ENCODE measurements at regions not wholly inside any gene's neighbourhood (a gene's known extent, or its start where the extent isn't known, plus 50 kb on each side); places are given as distances from the start of the nearest gene placed in this dataset.

DNA sequence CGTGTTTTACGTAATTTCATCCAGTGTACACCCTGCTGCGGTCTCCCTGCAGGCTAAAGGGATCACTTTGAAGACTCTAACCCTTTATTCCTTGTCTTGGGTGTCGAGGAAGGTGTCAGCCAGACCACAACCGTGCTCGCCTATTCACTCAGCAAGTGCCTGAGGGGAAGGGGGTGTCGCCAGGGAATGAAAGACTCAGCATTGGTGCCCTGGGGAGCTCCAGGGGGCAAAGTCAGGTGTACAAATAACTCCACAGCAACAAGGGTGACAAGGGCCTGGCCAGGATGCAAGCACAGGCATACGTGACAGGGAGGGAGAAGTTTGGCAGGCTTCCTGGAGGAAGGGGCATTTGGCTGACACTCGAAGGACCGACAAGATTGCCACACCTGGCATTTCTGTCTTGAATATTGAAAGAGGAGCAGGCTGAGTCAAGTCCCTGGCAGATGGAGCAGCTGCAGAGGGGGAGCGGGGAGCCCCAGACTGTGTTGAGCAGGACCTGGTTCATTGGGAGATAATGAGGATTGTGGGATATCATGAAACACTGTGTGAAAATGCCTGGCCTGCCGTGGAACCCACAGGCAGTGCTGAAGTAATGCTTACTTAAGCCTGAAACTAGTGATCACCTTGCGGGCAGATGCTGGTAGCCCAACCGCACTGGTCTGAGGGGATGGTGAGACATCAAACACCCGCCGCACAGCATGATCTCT lies 93.9 kb downstream of the RHOB start:
- no peak for DNase-seq

DNA sequence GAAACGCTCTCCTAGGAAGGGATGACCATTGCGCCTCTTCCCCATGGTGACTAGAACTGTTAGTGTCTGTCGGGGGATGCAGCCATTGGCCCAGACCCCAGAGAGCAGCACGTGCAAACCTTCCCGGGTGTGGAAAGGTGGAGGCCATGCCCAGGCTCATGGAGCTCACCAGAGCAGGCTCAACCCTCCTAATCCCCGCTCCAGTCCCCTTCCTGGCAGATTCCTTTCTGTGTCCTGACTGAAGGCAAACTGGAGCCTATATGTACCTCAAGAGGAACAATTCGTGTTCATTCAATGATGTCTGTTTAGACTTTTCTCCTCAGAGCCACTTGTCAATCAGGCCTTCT lies 94.4 kb downstream of the RHOB start:
- DNase-seq = no peak

DNA sequence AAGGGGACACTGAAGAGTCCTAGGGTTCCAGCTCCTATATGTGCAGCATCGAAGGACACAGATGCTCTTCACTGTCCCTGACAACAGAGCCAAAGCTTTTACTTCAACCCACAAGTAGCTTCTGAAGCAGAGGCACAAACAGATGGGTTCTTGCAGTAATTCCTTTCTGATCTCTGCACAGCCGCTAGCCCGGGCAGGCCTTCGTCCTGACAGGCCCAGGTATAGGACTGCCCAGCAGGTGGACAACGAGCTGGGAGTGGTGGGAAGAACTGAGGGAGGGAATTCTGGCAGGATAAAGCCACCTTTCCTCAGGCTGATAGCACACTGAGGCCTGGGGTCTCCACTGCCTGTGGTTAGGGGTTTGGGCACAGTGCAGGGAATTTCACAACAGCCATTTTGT lies 94.8 kb downstream of the RHOB start:
- DNase-seq = no peak

DNA sequence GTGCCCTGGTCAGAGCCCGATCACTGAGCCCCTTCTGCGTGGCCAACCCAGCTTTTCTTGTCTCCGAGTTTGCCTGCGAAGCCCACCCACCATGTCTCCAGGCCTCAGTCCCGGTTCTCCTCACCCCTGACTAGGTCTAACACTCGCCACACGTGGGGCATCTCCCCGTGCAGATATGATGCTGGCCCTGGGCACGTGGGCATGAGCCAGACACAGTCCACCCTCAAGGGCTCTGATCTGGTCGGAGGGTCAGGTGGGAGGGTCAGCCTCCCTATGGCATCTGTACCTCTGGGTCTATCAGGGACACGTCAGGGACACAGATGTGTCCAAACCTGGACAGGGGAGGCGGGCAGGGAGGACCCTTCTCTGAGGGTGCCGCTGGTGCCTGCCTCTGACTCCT lies 95.4 kb downstream of the RHOB start:
- DNase-seq = no peak

DNA sequence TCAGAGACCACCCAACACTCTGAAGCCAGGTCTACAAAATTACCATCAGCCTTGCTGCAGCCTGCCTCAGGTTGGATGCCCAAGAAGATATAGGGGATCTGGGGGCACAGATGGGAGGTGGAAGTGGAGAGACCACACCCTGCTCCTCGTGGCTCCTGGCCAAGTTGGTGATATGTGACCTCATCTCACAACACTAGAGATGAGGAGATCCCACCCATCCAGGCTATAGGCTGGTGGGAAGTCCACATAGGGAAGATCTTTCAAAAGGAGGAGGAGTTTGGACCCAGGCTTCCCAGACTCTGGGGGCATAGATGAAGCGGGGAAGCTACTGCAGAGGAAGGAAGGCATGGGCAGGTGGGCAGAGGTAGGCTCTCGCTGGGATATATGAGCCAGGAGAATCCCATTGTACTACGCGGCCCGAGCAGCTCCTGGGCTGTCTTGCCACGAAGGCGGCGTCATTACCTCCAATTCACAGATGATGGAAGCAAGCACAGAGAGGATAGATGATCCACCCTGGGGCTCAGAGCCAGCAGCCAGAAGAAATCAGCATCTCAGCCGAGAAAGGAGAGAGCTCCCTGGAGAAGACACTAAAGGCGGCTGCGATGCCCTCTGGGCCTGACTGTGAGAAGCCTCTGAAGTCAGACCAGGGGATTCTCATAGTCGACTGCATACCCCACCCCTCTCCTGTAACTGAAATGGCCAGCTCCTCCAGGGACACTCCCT lies 96.0 kb downstream of the RHOB start:
- no peak for DNase-seq

DNA sequence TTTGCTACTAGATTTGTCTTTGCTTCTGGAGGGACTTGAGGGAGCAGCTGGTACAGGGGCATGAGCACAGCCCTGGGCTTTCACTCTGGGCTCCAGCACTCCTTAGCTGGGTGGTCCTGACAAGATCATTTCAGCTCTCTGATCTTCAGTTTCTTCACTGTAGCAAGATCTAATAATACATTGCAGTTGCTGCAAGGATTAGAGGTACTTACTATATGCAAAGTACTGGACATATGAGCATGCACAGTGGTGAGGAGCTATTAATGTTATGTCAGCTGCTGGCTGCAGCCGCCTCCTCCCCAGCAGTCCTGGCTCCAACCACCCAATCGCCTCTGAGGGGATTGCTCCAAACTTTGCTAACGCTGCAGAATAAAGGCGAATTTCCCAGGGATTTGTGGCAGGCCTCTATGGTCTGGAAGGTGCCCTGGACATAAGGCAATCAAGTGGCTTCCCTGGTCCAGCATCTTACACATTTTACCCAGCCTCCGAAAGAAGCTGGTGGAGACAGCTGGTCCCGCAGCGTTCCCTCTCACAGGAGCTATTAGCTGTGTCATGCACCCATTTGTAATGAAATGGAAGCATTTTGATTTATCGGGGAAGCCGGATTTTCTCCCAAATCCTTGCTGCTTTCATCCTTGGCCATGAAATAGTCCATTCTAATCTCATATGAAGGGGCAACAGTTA lies 96.7 kb downstream of the RHOB start:
- no peak for DNase-seq

DNA sequence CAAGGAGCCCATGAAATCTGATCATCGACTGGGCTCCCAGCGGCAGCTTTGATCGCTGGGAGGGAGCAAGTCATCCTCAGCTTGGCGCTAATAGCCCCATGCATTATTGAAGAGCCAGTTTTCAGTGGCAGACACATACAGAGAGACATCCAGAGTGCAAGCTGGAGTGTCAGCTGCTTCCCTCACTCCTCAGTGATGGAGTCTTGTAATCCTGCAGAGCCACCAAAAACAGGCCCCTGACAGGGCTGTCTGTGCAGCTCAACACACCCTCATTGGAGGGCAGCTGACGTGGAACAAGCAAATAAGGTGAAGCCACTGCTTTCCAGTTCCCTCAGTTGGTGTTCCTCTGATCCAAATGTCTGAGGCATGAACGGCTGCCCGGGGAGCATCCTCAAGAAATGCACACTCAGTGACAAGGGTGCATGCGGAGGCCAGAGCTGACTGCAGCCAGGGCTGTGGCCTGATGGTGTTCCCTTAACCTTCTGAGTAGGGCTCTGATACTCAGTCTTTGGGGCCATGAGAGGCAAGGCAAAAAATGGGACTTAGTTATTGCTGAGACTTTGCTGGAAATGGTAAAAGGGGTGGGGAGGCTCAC lies 97.4 kb downstream of the RHOB start:
- DNase-seq = no peak

DNA sequence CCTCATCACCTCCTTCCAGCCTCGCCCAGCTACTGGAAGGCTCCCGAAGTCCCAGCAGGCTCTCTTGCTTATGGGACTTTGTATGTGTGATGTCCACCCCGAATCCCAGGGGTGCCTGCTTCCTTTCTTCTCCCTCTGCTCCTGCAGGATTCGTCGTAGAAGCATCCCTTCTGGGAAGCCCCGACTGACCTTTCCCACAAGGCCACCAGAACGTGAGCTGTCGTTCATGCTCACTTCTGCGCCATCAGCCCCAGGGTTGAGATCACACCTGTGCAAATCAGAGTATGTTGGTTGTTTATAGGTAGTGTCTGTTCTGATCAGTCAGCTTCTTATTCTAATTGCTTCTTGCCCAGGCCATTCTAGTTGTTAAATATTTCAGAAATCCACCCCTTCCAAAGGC lies 101.8 kb downstream of the HS1BP3 start:
- no peak for DNase-seq

DNA sequence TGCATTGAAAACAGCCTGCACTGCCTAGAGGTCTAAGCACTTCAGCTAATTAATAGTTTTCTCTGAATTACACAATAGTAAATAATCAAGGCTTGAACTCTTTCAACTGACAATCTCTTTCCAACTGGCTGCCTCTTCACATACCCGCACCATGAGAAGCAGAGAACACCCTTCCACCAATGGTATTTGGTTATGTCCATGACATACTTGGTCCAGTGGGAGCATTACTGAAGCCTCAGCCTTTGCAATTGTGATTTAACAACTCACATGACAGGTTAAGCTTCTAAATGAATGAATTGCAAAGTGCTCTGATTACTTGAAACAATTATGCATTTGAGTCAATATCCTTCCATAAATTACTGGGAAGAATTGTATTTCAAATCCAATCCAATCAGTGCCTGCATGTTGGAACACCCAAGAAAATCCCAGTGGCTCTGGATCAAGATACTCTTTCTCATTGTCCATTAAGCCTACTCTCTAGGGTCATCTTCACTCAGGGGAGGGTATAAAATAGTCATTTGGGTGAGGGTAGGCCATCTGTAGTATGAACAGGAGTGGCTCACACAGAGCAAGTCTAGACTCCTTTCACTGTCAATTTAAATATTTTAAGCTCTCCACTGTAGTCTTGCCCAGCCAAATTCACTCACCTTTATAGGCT lies 101.1 kb downstream of the HS1BP3 start:
- DNase-seq = no peak

DNA sequence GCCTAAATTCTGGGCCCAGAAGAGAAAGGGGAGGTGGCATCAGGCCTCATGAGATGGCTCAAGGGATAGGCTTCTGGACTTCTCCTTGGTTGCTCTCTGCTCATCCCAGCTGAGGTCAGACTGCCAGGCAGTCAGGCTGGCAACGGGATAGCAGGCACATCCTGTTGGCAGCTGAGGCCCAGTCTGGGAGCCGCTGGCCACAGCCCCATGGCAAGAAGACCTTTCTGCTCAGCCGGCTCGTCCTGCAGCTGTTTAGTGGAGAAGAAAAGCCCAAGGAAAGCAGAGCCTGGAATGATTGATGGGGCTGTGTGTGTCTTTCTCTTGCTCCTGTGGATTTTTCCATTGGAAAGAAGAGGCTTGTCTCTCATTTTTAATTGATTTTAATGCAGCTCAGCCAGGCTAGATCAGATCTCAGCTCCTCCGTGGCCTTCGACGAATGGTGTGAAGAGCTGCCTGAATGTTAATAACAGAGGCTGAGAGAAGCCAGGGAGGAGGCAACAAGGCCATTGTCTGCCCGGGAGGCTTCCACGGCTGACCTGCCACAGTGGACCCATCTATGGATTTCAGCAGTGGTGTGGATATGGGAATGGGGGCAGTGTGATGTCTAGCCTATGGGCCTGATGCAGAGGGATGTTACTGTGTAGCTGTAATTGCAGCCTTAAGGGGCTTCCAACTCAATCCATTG lies 99.5 kb downstream of the HS1BP3 start:
- no peak for DNase-seq

DNA sequence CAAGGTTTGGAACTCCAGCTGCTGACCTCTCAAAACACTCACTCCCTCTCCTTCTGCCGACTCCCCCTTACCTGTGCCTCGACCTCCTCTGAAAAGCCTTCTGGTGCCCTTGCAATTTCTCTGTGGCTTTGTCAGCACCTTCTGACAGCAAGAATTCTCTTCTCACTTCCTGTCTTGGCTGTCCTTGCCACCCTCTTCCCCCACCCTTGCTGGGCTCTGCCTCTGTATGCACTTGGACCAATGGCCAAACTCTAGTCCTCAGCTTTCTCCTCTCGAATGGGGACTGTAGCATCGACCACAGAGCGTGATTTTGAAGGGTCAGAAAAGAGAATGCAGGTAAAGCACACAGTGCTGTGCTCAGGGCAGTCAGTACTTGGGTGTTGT lies 99.0 kb downstream of the HS1BP3 start:
- DNase-seq = no peak

DNA sequence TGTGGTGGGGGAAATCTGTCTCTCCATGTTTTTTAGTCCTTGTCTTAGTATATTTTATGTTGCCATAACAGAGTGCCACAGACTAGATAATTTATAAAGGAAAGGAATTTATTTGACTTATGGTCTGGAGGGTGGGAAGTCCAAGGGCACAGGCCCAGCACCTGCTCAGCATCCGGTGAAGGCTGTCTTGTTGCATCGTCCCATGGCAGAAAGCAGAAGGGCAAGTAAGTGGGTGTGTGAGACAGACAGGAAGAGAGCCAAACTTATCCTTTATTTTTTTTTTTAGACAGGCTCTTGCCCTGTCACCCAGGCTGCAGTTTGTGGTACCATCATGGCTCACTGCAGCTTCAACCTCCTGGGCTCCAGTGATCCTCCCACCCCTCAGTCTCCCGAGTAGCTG lies 98.1 kb downstream of the HS1BP3 start:
- peak; percentile 30 to 33 (median 31) for DNase-seq

DNA sequence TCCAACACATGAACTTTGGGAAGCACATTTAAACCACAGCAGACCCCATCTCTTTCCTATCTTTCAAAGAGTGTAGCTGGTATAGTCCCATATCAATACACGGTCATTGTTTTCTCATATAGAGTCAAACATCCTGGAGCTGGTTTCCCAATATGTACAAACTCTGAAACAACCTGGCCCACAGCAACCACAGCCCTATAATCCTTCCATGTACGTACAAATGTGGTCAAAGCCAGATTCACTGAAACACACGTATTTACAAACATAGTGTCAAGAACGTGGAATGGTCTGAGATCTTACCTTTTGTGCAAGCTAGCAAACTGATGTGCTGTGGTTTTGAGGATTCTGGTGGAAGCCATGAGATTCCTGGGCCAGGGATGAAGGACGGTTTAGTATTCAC lies 97.3 kb downstream of the HS1BP3 start:
- no peak for DNase-seq

DNA sequence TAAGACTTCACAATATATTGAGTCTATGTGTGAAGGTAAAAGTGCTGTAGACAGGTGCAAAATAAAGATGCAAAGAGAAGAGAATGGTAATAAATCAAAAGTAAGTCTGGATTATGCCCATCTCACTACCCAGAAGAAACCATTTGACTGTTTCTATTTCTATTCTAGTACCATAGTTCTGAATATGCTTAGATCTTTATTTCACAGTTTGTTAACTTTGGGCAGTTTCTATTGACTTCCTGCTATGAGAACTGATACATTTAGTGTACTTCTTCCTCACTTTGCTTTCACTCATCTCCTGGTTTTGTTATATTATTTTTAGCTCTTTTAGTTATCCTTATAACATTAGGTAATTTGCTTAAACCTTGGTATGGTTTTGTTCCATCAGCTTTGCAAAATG lies 94.9 kb downstream of the HS1BP3 start:
- DNase-seq = no peak

DNA sequence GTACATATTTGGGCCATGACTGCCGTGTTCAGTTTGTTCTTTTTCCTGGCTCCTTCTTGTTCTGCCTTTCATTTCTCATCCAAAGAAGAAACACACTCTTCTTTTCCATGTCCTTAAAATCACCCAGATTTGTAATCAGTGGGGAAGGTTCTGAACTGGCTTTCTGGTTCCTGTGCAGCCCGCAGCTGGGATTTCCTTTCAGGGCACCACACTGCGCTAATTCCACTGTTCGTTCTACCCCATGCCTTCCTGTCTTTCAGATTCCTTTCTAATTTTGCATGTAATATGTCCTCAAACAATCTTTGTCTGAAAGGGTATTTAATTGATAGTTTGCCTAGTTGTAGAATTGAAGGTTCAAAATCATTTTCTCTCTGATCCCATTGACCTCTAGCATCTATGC lies 94.1 kb downstream of the HS1BP3 start:
- no peak for DNase-seq

DNA sequence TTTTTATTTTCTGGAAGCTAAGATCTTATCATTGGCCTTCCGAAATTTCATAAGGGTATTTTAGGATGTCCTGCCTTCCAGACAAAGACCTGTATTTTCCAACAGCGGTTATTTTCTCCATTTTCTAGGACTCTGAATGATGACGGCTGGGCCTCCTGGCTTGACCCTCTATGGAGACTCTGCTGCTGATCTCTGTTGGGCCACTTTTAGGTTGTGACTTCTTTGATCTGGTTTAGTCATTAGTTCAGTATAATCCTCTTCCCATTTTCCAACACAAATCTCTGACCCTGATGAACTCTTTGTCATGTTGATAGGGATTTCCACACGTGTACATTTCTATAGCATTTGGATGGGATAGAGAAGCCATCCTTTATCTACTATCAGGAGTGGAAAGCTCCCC lies 93.7 kb downstream of the HS1BP3 start:
- no peak for DNase-seq

DNA sequence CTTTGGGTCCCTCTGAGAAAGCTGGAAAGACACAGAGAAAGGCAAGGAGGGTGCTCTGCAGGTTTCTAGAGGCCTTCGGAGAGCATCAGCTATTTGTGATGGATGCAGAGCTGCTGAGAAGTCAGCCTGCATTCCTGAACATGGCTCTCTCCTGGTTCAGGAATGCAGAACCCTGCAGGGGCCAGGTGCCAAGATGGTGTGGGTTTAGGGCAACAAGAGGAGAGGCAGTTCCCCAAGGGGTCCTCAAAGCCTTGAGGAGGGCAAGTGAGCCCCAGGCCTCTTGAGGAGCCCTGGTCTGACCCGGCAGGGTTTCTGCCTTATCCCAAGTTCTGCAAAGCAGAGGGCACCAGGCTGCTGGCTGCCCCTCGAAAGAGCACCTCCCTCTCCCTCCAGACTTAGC lies 93.3 kb downstream of the HS1BP3 start:
- DNase-seq = no peak

DNA sequence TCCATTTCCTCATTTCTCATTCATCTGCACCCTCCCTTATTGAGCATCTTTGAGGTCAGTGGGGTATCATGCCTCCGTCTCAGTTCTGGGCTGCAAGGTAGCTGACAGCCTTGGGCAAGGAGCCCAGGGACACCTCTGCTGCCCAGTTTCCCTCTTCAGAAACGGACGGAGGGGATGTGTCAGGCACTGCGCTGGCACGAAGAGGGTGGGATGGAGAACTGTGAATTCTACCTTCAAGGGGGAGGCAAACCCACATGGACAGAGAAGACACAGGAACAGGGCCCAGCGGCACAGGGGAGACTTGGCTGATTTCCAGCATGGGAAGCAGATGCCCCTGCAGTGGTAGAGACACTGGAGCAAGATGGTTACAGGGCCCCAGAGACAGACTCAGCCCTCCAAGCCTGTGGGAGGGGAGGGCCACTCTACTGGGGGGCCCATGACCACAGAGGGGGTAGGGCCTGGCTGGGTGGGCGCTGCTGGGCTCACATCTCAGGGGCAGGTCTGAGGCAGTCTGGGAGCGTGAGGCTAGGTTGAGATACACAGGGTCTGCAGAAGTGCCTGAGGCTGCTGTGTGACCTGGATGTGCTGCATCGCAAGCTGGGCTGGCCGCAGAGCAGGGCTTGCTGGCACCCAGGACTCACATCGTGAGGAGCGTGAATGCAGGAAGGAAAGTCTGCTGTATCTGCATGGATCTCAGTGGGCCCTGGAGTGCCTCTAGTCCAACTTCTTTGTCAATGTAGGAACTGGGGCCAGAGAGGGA lies 92.3 kb downstream of the HS1BP3 start:
- no peak for DNase-seq

DNA sequence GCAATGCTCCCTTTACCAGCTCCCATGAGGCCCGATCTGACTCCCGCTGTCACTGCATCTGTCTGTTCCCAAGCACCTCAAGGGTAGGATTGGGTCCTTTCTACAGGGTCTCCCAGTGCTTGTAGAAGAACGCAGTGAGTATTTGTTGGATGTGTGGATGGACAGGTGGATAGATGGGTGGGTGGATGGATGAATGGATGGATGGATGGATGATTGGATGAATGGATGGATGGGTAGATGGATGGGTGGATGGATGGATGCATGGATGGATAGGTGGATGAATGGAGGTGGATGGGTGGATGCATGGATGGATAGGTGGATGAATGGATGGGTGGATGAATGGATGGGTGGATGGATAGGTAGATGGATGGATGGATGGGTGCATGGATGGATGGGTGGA lies 91.6 kb downstream of the HS1BP3 start:
- no peak for DNase-seq

DNA sequence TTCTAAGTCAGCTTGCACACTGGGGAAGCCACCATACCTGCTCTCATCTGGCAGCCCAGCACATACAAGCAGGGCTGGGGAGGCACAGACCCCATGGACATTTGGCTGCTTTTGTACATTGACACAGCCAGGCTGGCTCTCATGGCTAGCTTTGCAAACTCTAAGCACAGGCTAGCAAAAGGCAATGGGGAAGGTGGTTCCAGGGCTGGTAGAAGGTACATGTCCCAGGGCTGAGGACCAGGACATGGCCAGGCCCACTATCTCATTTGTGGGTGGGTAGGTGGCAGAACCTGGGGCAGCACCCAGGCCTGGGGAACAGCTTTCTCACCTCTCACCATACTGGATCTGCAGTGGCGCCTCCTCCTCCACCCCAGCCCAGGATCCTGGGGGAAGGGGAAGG lies 90.9 kb downstream of the HS1BP3 start:
- no peak for DNase-seq

DNA sequence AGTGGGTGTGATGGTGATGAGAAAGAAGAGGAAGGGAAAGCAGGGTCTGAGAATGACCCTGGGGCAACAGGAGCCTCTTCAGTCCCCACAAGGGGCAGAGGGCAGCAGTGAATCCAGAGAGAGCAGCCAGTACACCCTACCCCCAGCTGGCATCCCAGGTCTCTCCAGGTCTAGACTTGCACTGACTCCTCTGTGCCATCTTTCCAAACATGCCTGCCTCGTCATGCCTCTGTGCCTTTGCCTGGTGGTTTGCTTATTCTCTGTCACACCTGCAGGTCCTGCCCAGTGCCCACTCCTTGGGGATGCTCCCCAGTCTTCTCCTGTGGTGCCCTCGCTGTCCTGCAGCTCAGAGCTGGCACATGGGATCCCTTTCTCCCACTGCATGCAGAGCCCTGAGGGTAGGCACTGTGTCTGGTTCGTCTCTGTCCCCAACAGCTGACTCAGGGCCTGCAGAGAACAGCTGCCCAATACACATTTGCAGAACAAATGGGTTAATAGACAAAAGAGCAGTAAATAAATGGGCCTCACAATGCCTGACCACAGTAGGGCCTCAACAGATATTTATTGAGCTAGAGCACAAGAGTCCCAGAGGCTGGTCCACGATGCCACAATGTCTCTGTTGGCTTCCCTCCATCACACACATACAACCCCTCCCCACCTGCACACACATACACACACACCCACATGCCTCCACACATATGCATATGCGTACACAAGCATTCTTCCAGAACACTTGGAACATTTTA lies 89.8 kb downstream of the HS1BP3 start:
- DNase-seq = no peak
